GM19455 (cell line): ENCODE measurements at regions not wholly inside any gene's neighbourhood (a gene's known extent, or its start where the extent isn't known, plus 50 kb on each side); places are given as distances from the start of the nearest gene placed in this dataset.

Source experiments
- ATAC-seq: cut with Tn5 transposase; IDR thresholded peaks from one replicate; pipeline ENCODE4 v1.9.1; 2021; ENCODE audit not compliant: unreplicated experiment

GRCh38 chr3:1938975-1939374 lies 159.7 kb upstream of the CNTN4 start:
- ATAC-seq = no peak

- ATAC-seq = no peak
These were observed 155.9 kb upstream of the CNTN4 start for GRCh38 chr3:1942781-1943180.

GRCh38 chr3:1943395-1944118 lies 155.1 kb upstream of the CNTN4 start:
- ATAC-seq = no peak

- ATAC-seq = no peak
These were observed 153.0 kb upstream of the CNTN4 start for GRCh38 chr3:1945698-1946097.

GRCh38 chr3:1953536-1953935 lies 145.1 kb upstream of the CNTN4 start:
- ATAC-seq = no peak

- no peak for ATAC-seq
These were observed 144.0 kb upstream of the CNTN4 start for GRCh38 chr3:1954632-1955031.

- no peak for ATAC-seq
These were observed 143.5 kb upstream of the CNTN4 start for GRCh38 chr3:1955170-1955569.

GRCh38 chr3:1955750-1956149 lies 142.9 kb upstream of the CNTN4 start:
- ATAC-seq = no peak

- no peak for ATAC-seq
These were observed 138.2 kb upstream of the CNTN4 start for GRCh38 chr3:1960506-1960905.

GRCh38 chr3:1962396-1963088 lies 136.1 kb upstream of the CNTN4 start:
- ATAC-seq = no peak

GRCh38 chr3:1963896-1964295 lies 134.8 kb upstream of the CNTN4 start:
- ATAC-seq = no peak

- ATAC-seq = no peak
These were observed 131.1 kb upstream of the CNTN4 start for GRCh38 chr3:1967525-1967924.

- no peak for ATAC-seq
These were observed 129.4 kb upstream of the CNTN4 start for GRCh38 chr3:1969281-1969680.

GRCh38 chr3:1971780-1972179 lies 126.9 kb upstream of the CNTN4 start:
- ATAC-seq = no peak

GRCh38 chr3:1979961-1980615 lies 118.6 kb upstream of the CNTN4 start:
- no peak for ATAC-seq

- no peak for ATAC-seq
These were observed 110.7 kb upstream of the CNTN4 start for GRCh38 chr3:1987980-1988379.

- ATAC-seq = no peak
These were observed 99.9 kb upstream of the CNTN4 start for GRCh38 chr3:1998739-1999138.

GRCh38 chr3:2001306-2002108 lies 97.2 kb upstream of the CNTN4 start:
- no peak for ATAC-seq

GRCh38 chr3:2023959-2024358 lies 74.7 kb upstream of the CNTN4 start:
- no peak for ATAC-seq

- ATAC-seq = no peak
These were observed 74.0 kb upstream of the CNTN4 start for GRCh38 chr3:2024713-2025112.

- ATAC-seq = no peak
These were observed 69.1 kb upstream of the CNTN4 start for GRCh38 chr3:2029559-2029958.
